HepG2 (cell line): ENCODE measurements at regions not wholly inside any gene's neighbourhood (a gene's known extent, or its start where the extent isn't known, plus 50 kb on each side); places are given as distances from the start of the nearest gene placed in this dataset.

Experiments
- ATAC-seq: fragments of 200-7000 bp; cut with Tn5 transposase; 3 replicates; pipeline ENCODE4 v1.9.1; 2020; ENCODE audit warnings: mild to moderate bottlenecking, moderate library complexity
- BruUV-seq: library from RNA; stranded (reverse); fragments of 400-500 nt; replicated peaks from 2 replicates; lab custom pipeline; 2021; lab: Mats Ljungman, UMichigan
- CTCF ChIA-PET: fragments of 300-600 bp; formaldehyde crosslinking; extraction: SDS; loops from one replicate; lab custom pipeline; 2021; ENCODE audit warnings: low total read pairs, inconsistent platforms, low intra/inter-chr PET ratio; lab: Yijun Ruan, JAX
- POLR2A ChIA-PET: fragments of 350-600 bp; sonication (Branson Sonifier 250); formaldehyde crosslinking; loops from one replicate; lab custom pipeline; 2020; ENCODE audit warnings: antibody characterized with exemption, inconsistent platforms; lab: Yijun Ruan, JAX
- DNase-seq: peaks from one replicate; pipeline ENCODE4 v3.0.0-alpha.2; 2015; ENCODE audit warnings: low spot score
- FAIRE-seq: peaks from 3 replicates; lab custom pipeline; 2011; peaks lifted over from hg19 to GRCh38; lab: Jason Lieb, UNC
- H2AFZ ChIP-seq: one replicate; pipeline ENCODE4 v1.6.1; 2011; ENCODE audit warnings: low read length, inconsistent platforms
- H3K27ac ChIP-seq: fragments of 300-600 bp; 3 replicates; pipeline ENCODE4 v1.8.0; 2011; ENCODE audit warnings: mixed run types, mild to moderate bottlenecking, mixed read lengths, low read length, inconsistent platforms; ENCODE audit not compliant: insufficient read depth; ENCODE audit errors: extremely low read length
- H3K27me3 ChIP-seq, 2 experiments: fragments of 200-600 bp in 1 of 2; 2 replicates in 1 of 2; 3 replicates in 1 of 2; pipeline versions ENCODE4 v1.6.0 to v1.8.0; 2011; ENCODE audit warnings: low read length in 2 of 2, mild to moderate bottlenecking in 2 of 2, moderate library complexity in 2 of 2, inconsistent platforms in 1 of 2; ENCODE audit not compliant: insufficient read depth in 2 of 2, control insufficient read depth in 1 of 2
- H3K36me3 ChIP-seq, 2 experiments: fragments of 200-600 bp in 1 of 2; replicated peaks in 1 of 2; 2 replicates in 1 of 2; 3 replicates in 1 of 2; pipeline versions ENCODE4 v1.5.1 to v1.8.0; 2011; ENCODE audit warnings: low read length in 2 of 2, inconsistent platforms in 1 of 2; ENCODE audit not compliant: insufficient read depth in 2 of 2, control insufficient read depth in 1 of 2
- H3K4me1 ChIP-seq: 2 replicates; pipeline ENCODE4 v1.5.1; 2012; ENCODE audit warnings: low read length, inconsistent platforms; ENCODE audit not compliant: insufficient read depth
- H3K4me2 ChIP-seq: 2 replicates; pipeline ENCODE4 v1.6.0; 2011; ENCODE audit warnings: low read depth, low read length, inconsistent platforms
- H3K4me3 ChIP-seq, 3 experiments: fragments of 200-600 bp in 1 of 3; sonication (generic), shearing (Covaris generic) in 1 of 3; replicated peaks in 1 of 3; 2 replicates each; pipeline ENCODE4 v1.5.1; 2011 to 2016; ENCODE audit warnings: low read length in 3 of 3, inconsistent platforms in 2 of 3, low read depth in 2 of 3, mild to moderate bottlenecking in 2 of 3, control low read depth in 1 of 3, mixed read lengths in 1 of 3; ENCODE audit not compliant: insufficient read depth in 1 of 3
- H3K79me2 ChIP-seq: one replicate; pipeline ENCODE4 v1.6.1; 2011; ENCODE audit warnings: low read length, inconsistent platforms; ENCODE audit not compliant: insufficient read depth
- H3K9ac ChIP-seq: 2 replicates; pipeline ENCODE4 v1.6.0; 2011; ENCODE audit warnings: mild to moderate bottlenecking, low read depth, low read length, inconsistent platforms; ENCODE audit not compliant: insufficient read depth
- H3K9me3 ChIP-seq: 2 replicates; pipeline ENCODE4 v1.5.1; 2012; ENCODE audit warnings: mild to moderate bottlenecking, low read length
- H4K20me1 ChIP-seq: 2 replicates; pipeline ENCODE4 v1.6.0; 2011; ENCODE audit warnings: inconsistent platforms, mild to moderate bottlenecking, low read length, moderate library complexity; ENCODE audit not compliant: insufficient read depth
- CBX5 ChIP-seq: sonication (generic); formaldehyde crosslinking; IDR thresholded peaks from 2 replicates; pipeline ENCODE4 v1.4.0; 2020; ENCODE audit warnings: missing genetic modification reagents, borderline replicate concordance
- E2F2 ChIP-seq: sonication (generic); formaldehyde crosslinking; IDR thresholded peaks from 2 replicates; pipeline ENCODE4 v1.4.0; 2020; ENCODE audit warnings: missing genetic modification reagents, borderline replicate concordance
- ELF3 ChIP-seq: IDR thresholded peaks from 2 replicates; pipeline ENCODE4 v1.6.1; 2016; ENCODE audit warnings: missing genetic modification reagents, missing compliant biosample characterization
- FOSL1 ChIP-seq: sonication (generic); formaldehyde crosslinking; IDR thresholded peaks from 2 replicates; pipeline ENCODE4 v1.9.0; 2021; ENCODE audit warnings: missing genetic modification reagents, borderline replicate concordance
- MAFK ChIP-seq, 2 experiments: IDR thresholded peaks in 1 of 2; conservative IDR thresholded peaks in 1 of 2; 2 replicates each; pipeline ENCODE4 v1.6.1; 2011; ENCODE audit warnings: improper control_type of control experiment in 2 of 2, low read length in 2 of 2
- MEF2D ChIP-seq: sonication (generic); formaldehyde crosslinking; IDR thresholded peaks from 2 replicates; pipeline ENCODE4 v1.5.1; 2020; ENCODE audit warnings: mild to moderate bottlenecking, missing genetic modification reagents
- NR3C1 ChIP-seq: sonication (generic); formaldehyde crosslinking; IDR thresholded peaks from 2 replicates; pipeline ENCODE4 v1.4.0; 2020; ENCODE audit warnings: missing genetic modification reagents
- SMYD3 ChIP-seq: sonication (generic); formaldehyde crosslinking; IDR thresholded peaks from 2 replicates; pipeline ENCODE4 v1.8.1; 2023; ENCODE audit warnings: mild to moderate bottlenecking, missing genetic modification reagents
- SPEN ChIP-seq: sonication (generic); formaldehyde crosslinking; IDR thresholded peaks from 2 replicates; pipeline ENCODE4 v1.5.1; 2020; ENCODE audit warnings: low read depth, mild to moderate bottlenecking, missing genetic modification reagents
- TBX3 ChIP-seq: fragments of 450-650 bp; IDR thresholded peaks from 2 replicates; pipeline ENCODE4 v1.6.1; 2017; ENCODE audit warnings: antibody characterized with exemption, mild to moderate bottlenecking, inconsistent platforms, borderline replicate concordance
- TFDP1 ChIP-seq: IDR thresholded peaks from 2 replicates; pipeline ENCODE4 v1.6.1; 2016; ENCODE audit warnings: missing compliant biosample characterization, missing genetic modification reagents, borderline replicate concordance
- ZC3H13 ChIP-seq: sonication (generic); formaldehyde crosslinking; IDR thresholded peaks from 2 replicates; pipeline ENCODE4 v1.8.1; 2023; ENCODE audit warnings: mild to moderate bottlenecking, missing genetic modification reagents, moderate library complexity
- ZNF207 ChIP-seq: fragments of 450-650 bp; IDR thresholded peaks from 2 replicates; pipeline ENCODE4 v1.6.1; 2016; ENCODE audit warnings: antibody characterized with exemption, borderline replicate concordance
- ZNF331 ChIP-seq: sonication (generic); formaldehyde crosslinking; IDR thresholded peaks from 2 replicates; pipeline ENCODE4 v1.4.0; 2020; ENCODE audit warnings: missing genetic modification reagents
- ZNF496 ChIP-seq: sonication (generic); formaldehyde crosslinking; IDR thresholded peaks from 2 replicates; pipeline ENCODE4 v1.8.1; 2023; ENCODE audit warnings: mild to moderate bottlenecking, moderate library complexity, missing genetic modification reagents; ENCODE audit not compliant: insufficient replicate concordance
- ZNF556 ChIP-seq: sonication (generic); formaldehyde crosslinking; IDR thresholded peaks from 2 replicates; pipeline ENCODE4 v1.4.0; 2020; ENCODE audit warnings: mild to moderate bottlenecking, missing genetic modification reagents, borderline replicate concordance
- ZNF598 ChIP-seq: sonication (generic); formaldehyde crosslinking; IDR thresholded peaks from 2 replicates; pipeline ENCODE4 v1.5.1; 2020; ENCODE audit warnings: mild to moderate bottlenecking, missing genetic modification reagents, borderline replicate concordance
- WGBS: methylation state at CpG from one replicate; pipeline ENCODE4 v1.1.6; 2017; ENCODE audit warnings: low lambda C conversion rate; 5-methylcytosine and 5-hydroxymethylcytosine counted together
- in situ Hi-C: cut with HindIII; loops from 2 replicates; pipeline ENCODE4 v1.10.0; 2017; ENCODE audit warnings: low pct_unique_long_range_greater_than_20kb; ENCODE audit not compliant: extremely low pct_ligation_motif_present
- intact Hi-C: fragments of 100-400 bp; cut with micrococcal nuclease; formaldehyde crosslinking; loops from one replicate; pipeline ENCODE4 v1.10.0; 2022; ENCODE audit not compliant: unreplicated experiment
- TF ChIP-seq, protein P1 (sequence below): sonication (generic); formaldehyde crosslinking; IDR thresholded peaks from 2 replicates; pipeline ENCODE4 v1.8.0; 2022; ENCODE audit warnings: missing genetic modification reagents, mild to moderate bottlenecking, inconsistent platforms, borderline replicate concordance

- H3K4me3 ChIP-seq, result no peak overlapping the region
- H3K9ac ChIP-seq, result no peak overlapping the region
- no peaks in the 10 kb centered on the region for H3K9me3 ChIP-seq
- H3K79me2 ChIP-seq, result no peaks in the 10 kb centered on the region
- H4K20me1 ChIP-seq, result no peaks in the 10 kb centered on the region
- no peak for FAIRE-seq
- no peak for DNase-seq
- intact Hi-C loops, result no loop called here
- H3K4me1 ChIP-seq, result no peaks in the 10 kb centered on the region
- POLR2A ChIA-PET, result no interaction called here
- WGBS, result 0% methylated on average over 2 of the region's 2 CpGs
- no peaks in the 10 kb centered on the region for H3K36me3 ChIP-seq
- H3K27me3 ChIP-seq, result no peaks in the 10 kb centered on the region
- H3K4me2 ChIP-seq, result no peak overlapping the region
- no peak for TF ChIP-seq ZNF496 (CRISPR knock-in tag)
- no peak for TF ChIP-seq ZNF331 (CRISPR knock-in tag)
- no peak for TF ChIP-seq ELF3 (CRISPR knock-in tag)
- no peak for TF ChIP-seq E2F2
- no peak for TF ChIP-seq ZNF556
- TF ChIP-seq TBX3, result no peak
- TF ChIP-seq MEF2D (CRISPR knock-in tag), result no peak
- no peak for TF ChIP-seq MAFK (conservative IDR thresholded peaks at IDR 0.05 in 1 of 2, IDR thresholded peaks at IDR 0.05 in 1 of 2; ENCODE audit: low read length in 2 of 2)
- no peak for TF ChIP-seq ZC3H13 (CRISPR knock-in tag)
- no peak for TF ChIP-seq ZNF207
- TF ChIP-seq NR3C1, result no peak
- TF ChIP-seq, protein P1, sequence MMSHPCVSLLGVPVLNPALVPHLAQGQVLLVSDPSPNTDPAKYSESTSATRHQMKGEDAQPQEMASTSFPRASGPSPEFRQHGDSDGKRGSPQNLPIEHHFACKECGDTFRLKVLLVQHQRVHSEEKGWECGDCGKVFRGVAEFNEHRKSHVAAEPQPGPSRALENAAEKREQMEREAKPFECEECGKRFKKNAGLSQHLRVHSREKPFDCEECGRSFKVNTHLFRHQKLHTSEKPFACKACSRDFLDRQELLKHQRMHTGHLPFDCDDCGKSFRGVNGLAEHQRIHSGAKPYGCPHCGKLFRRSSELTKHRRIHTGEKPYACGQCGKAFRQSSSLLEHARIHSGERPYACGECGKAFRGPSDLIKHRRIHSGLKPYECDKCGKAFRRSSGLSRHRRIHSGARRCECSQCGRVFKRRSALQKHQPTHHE (CRISPR knock-in tag), result no peak
- TF ChIP-seq ZNF598 (CRISPR knock-in tag), result no peak
- TF ChIP-seq TFDP1, result no peak
- no peak for TF ChIP-seq SPEN (CRISPR knock-in tag)
- TF ChIP-seq CBX5, result no peak
- no peak for TF ChIP-seq SMYD3 (CRISPR knock-in tag)
- no peak for TF ChIP-seq FOSL1 (CRISPR knock-in tag)
- ATAC-seq, result no peak
- H3K27ac ChIP-seq, result no peak overlapping the region
- in situ Hi-C loops, result no loop called here
- no peak overlapping the region for H2AFZ ChIP-seq
- CTCF ChIA-PET, result no interaction called here
- BruUV-seq, result no TSS peak
Measured at GRCh38 chr2:147660680-147661079, 184.1 kb upstream of the ACVR2A start.
